H9 (cell line): ENCODE measurements at regions not wholly inside any gene's neighbourhood (a gene's known extent, or its start where the extent isn't known, plus 50 kb on each side); places are given as distances from the start of the nearest gene placed in this dataset.

ENCODE experiments used
- DNase-seq: peaks from one replicate; pipeline ENCODE4 v3.0.0-alpha.2; 2017
- H2AFZ ChIP-seq: one replicate; pipeline ENCODE4 v1.6.1; 2013; ENCODE audit warnings: mild to moderate bottlenecking, low read length, control low read depth, moderate library complexity
- H2AK5ac ChIP-seq: 2 replicates; pipeline ENCODE4 v1.6.1; 2013; ENCODE audit warnings: low read length, control low read depth, mixed read lengths; ENCODE audit not compliant: insufficient read length
- H2BK120ac ChIP-seq: one replicate; pipeline ENCODE4 v1.6.1; 2013; ENCODE audit warnings: low read depth, mild to moderate bottlenecking, low read length, control low read depth, inconsistent platforms; ENCODE audit not compliant: poor library complexity, severe bottlenecking
- H2BK12ac ChIP-seq: 2 replicates; pipeline ENCODE4 v1.6.1; 2013; ENCODE audit warnings: low read length, control low read depth, mixed read lengths, low read depth; ENCODE audit not compliant: insufficient read length
- H2BK15ac ChIP-seq: 2 replicates; pipeline ENCODE4 v1.6.1; 2013; ENCODE audit warnings: low read depth, low read length, control low read depth
- H2BK20ac ChIP-seq: one replicate; pipeline ENCODE4 v1.6.1; 2013; ENCODE audit warnings: low read depth, mild to moderate bottlenecking, low read length, control low read depth, inconsistent platforms; ENCODE audit not compliant: poor library complexity, severe bottlenecking
- H2BK5ac ChIP-seq: 2 replicates; pipeline ENCODE4 v1.6.1; 2013; ENCODE audit warnings: low read length, control low read depth, mixed read lengths; ENCODE audit not compliant: insufficient read length
- H3K14ac ChIP-seq: 2 replicates; pipeline ENCODE4 v1.6.1; 2013; ENCODE audit warnings: low read length, control low read depth; ENCODE audit not compliant: insufficient read depth
- H3K18ac ChIP-seq: 2 replicates; pipeline ENCODE4 v1.6.1; 2013; ENCODE audit warnings: low read depth, mild to moderate bottlenecking, mixed read lengths, low read length, control low read depth; ENCODE audit not compliant: insufficient read length
- H3K23ac ChIP-seq: 2 replicates; pipeline ENCODE4 v1.6.1; 2013; ENCODE audit warnings: low read length, control low read depth, mixed read lengths, low read depth; ENCODE audit not compliant: insufficient read length
- H3K23me2 ChIP-seq: 2 replicates; pipeline ENCODE4 v1.6.1; 2013; ENCODE audit warnings: low read depth, mild to moderate bottlenecking, mixed read lengths, low read length, control low read depth; ENCODE audit not compliant: insufficient read length, poor library complexity, severe bottlenecking
- H3K27ac ChIP-seq: 2 replicates; pipeline ENCODE4 v1.5.1; 2013; ENCODE audit warnings: low read length, control low read depth, mixed read lengths, low read depth; ENCODE audit not compliant: insufficient read length
- H3K27me3 ChIP-seq: 2 replicates; pipeline ENCODE4 v1.6.1; 2013; ENCODE audit warnings: low read length, control low read depth, inconsistent platforms; ENCODE audit not compliant: insufficient read depth
- H3K4ac ChIP-seq: 2 replicates; pipeline ENCODE4 v1.6.1; 2013; ENCODE audit warnings: low read depth, mild to moderate bottlenecking, control low read depth, inconsistent platforms, low read length, moderate library complexity
- H3K4me1 ChIP-seq: 2 replicates; pipeline ENCODE4 v1.6.1; 2013; ENCODE audit warnings: low read length, control low read depth, inconsistent platforms; ENCODE audit not compliant: insufficient read depth
- H3K4me2 ChIP-seq: 2 replicates; pipeline ENCODE4 v1.6.1; 2013; ENCODE audit warnings: low read length, control low read depth, mixed read lengths; ENCODE audit not compliant: insufficient read length, insufficient read depth
- H3K56ac ChIP-seq: 2 replicates; pipeline ENCODE4 v1.6.1; 2013; ENCODE audit warnings: low read depth, mild to moderate bottlenecking, mixed read lengths, low read length, control low read depth; ENCODE audit not compliant: insufficient read length
- H3K79me1 ChIP-seq: 2 replicates; pipeline ENCODE4 v1.6.1; 2013; ENCODE audit warnings: low read depth, mild to moderate bottlenecking, moderate library complexity, low read length, control low read depth, inconsistent platforms; ENCODE audit not compliant: insufficient read depth, poor library complexity, severe bottlenecking
- H3K79me2 ChIP-seq: 2 replicates; pipeline ENCODE4 v1.6.1; 2013; ENCODE audit warnings: low read length, control low read depth, inconsistent platforms; ENCODE audit not compliant: insufficient read depth
- H3K9ac ChIP-seq: 2 replicates; pipeline ENCODE4 v1.6.1; 2013; ENCODE audit warnings: low read length, control low read depth, mixed read lengths; ENCODE audit not compliant: insufficient read length; ENCODE audit errors: extremely low read depth
- H3K9me3 ChIP-seq: one replicate; pipeline ENCODE4 v1.6.1; 2013; ENCODE audit warnings: low read depth, low read length, inconsistent platforms; ENCODE audit not compliant: control insufficient read depth
- H3T11ph ChIP-seq: one replicate; pipeline ENCODE4 v1.6.1; 2013; ENCODE audit warnings: mild to moderate bottlenecking, low read length, control low read depth, inconsistent platforms
- H4K20me1 ChIP-seq: one replicate; pipeline ENCODE4 v1.6.1; 2013; ENCODE audit not compliant: control insufficient read depth, insufficient read length, insufficient read depth
- H4K5ac ChIP-seq: 2 replicates; pipeline ENCODE4 v1.6.1; 2013; ENCODE audit warnings: low read depth, mild to moderate bottlenecking, mixed read lengths, low read length, control low read depth; ENCODE audit not compliant: insufficient read length
- H4K8ac ChIP-seq: replicated peaks from 2 replicates; pipeline ENCODE4 v1.6.1; 2013; ENCODE audit warnings: low read length, control low read depth, mixed read lengths, low read depth; ENCODE audit not compliant: insufficient read length
- H4K91ac ChIP-seq: 2 replicates; pipeline ENCODE4 v1.6.1; 2013; ENCODE audit warnings: low read depth, mild to moderate bottlenecking, moderate library complexity, mixed read lengths, low read length, control low read depth; ENCODE audit not compliant: insufficient read length
- H3K27ac Mint-ChIP-seq, 3 experiments: 2 replicates in 2 of 3; 3 replicates in 1 of 3; pipeline ENCODE4 v1.8.0; 2020 to 2021; ENCODE audit warnings: mixed read lengths in 3 of 3, mild to moderate bottlenecking in 1 of 3, moderate library complexity in 1 of 3
- H3K27me3 Mint-ChIP-seq: 2 replicates; pipeline ENCODE4 v1.8.0; 2021; ENCODE audit warnings: low read depth, mild to moderate bottlenecking, moderate library complexity, mixed read lengths
- H3K36me3 Mint-ChIP-seq, 3 experiments: 2 replicates in 2 of 3; 3 replicates in 1 of 3; pipeline ENCODE4 v1.8.0; 2020 to 2021; ENCODE audit warnings: low read depth in 3 of 3, mixed read lengths in 3 of 3; ENCODE audit not compliant: insufficient read depth in 1 of 3
- H3K4me1 Mint-ChIP-seq, 2 experiments: 2 replicates each; pipeline ENCODE4 v1.8.0; 2020; ENCODE audit warnings: mixed read lengths in 2 of 2
- H3K4me3 Mint-ChIP-seq, 2 experiments: 2 replicates in 1 of 2; 3 replicates in 1 of 2; pipeline ENCODE4 v1.8.0; 2020 to 2021; ENCODE audit warnings: mild to moderate bottlenecking in 2 of 2, mixed read lengths in 2 of 2, moderate library complexity in 1 of 2
- H3K9me3 Mint-ChIP-seq, 2 experiments: 2 replicates in 1 of 2; 3 replicates in 1 of 2; pipeline ENCODE4 v1.8.0; 2020; ENCODE audit warnings: mild to moderate bottlenecking in 2 of 2, mixed read lengths in 2 of 2, moderate library complexity in 1 of 2
- WGBS: extraction: QIAGEN DNeasy Blood & Tissue Kit; methylation state at CpG from one replicate; pipeline ENCODE4 v1.1.7; 2013; ENCODE audit warnings: missing lambda C conversion rate, low lambda C conversion rate, mixed read lengths; ENCODE audit not compliant: insufficient read length; ENCODE audit errors: extremely low coverage; 5-methylcytosine and 5-hydroxymethylcytosine counted together
- TF ChIP-seq, protein P1 (sequence below): fragments of 200-600 bp; sonication (generic); conservative IDR thresholded peaks from 3 replicates; pipeline ENCODE4 v1.8.0; 2021; ENCODE audit warnings: antibody characterized with exemption, mild to moderate bottlenecking

GRCh38 chr3:8186213-8186612, 315.4 kb upstream of the LMCD1 start:
- no peak overlapping the region for H4K5ac ChIP-seq
- no peak overlapping the region for H3K23ac ChIP-seq
- H3K27me3 ChIP-seq: no peaks in the 10 kb centered on the region
- H3K56ac ChIP-seq: no peak overlapping the region
- Mint-ChIP-seq H3K36me3 (peaks cover 0 to 6% (median under 1%) of the 10 kb centered on the region in 3 experiments; a peak in 4 of 7 replicates), H3K9me3 (peaks cover under 1 to 6% of the 10 kb centered on the region in 2 experiments; a peak in 3 of 5 replicates), H3K27me3 (no peaks in the 10 kb centered on the region; the same call in 1 of the 2 replicates), H3K27ac (no peak overlapping the region; a peak in 1 of 7 replicates), H3K4me1 (peaks cover 16 to 20% of the 10 kb centered on the region in 2 experiments), H3K4me3 (no peak overlapping the region)
- WGBS: no CpG with 5 or more reads among the region's 3 CpGs
- H3K18ac ChIP-seq: no peak overlapping the region
- H2AK5ac ChIP-seq: no peak overlapping the region
- no peak overlapping the region for H4K8ac ChIP-seq
- H2BK20ac ChIP-seq: no peak overlapping the region
- no peak overlapping the region for H2BK12ac ChIP-seq
- no peak overlapping the region for H4K91ac ChIP-seq
- H2BK15ac ChIP-seq: no peak overlapping the region
- H2AFZ ChIP-seq: no peak overlapping the region
- no peak overlapping the region for H2BK5ac ChIP-seq
- H3K27ac ChIP-seq: no peak overlapping the region
- H3T11ph ChIP-seq: no peak overlapping the region
- no peaks in the 10 kb centered on the region for H3K79me1 ChIP-seq
- no peak overlapping the region for H3K14ac ChIP-seq
- no peak for DNase-seq
- H4K20me1 ChIP-seq: no peaks in the 10 kb centered on the region
- no peak overlapping the region for H3K4me2 ChIP-seq
- H3K79me2 ChIP-seq: no peaks in the 10 kb centered on the region
- H2BK120ac ChIP-seq: no peak overlapping the region
- no peaks in the 10 kb centered on the region for H3K9me3 ChIP-seq
- TF ChIP-seq, protein P1, sequence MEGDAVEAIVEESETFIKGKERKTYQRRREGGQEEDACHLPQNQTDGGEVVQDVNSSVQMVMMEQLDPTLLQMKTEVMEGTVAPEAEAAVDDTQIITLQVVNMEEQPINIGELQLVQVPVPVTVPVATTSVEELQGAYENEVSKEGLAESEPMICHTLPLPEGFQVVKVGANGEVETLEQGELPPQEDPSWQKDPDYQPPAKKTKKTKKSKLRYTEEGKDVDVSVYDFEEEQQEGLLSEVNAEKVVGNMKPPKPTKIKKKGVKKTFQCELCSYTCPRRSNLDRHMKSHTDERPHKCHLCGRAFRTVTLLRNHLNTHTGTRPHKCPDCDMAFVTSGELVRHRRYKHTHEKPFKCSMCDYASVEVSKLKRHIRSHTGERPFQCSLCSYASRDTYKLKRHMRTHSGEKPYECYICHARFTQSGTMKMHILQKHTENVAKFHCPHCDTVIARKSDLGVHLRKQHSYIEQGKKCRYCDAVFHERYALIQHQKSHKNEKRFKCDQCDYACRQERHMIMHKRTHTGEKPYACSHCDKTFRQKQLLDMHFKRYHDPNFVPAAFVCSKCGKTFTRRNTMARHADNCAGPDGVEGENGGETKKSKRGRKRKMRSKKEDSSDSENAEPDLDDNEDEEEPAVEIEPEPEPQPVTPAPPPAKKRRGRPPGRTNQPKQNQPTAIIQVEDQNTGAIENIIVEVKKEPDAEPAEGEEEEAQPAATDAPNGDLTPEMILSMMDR: no peak
- no peak overlapping the region for H3K4ac ChIP-seq
- no peaks in the 10 kb centered on the region for H3K23me2 ChIP-seq
- peaks cover 2% of the 10 kb centered on the region; the same call in 1 of the 2 replicates for H3K4me1 ChIP-seq
- H3K9ac ChIP-seq: no peak overlapping the region
